CD4-positive, alpha-beta T cell treated with Interleukin-6 for 4 hours (primary cell): ENCODE measurements at regions not wholly inside any gene's neighbourhood (a gene's known extent, or its start where the extent isn't known, plus 50 kb on each side); places are given as distances from the start of the nearest gene placed in this dataset.
"Not testable (repeated sequence)": the region's sequence is repeated elsewhere in the genome, so short reads cannot be mapped to it uniquely, and the experiment has no call there.

Source experiments
- DNase-seq: peaks from one replicate; pipeline ENCODE4 v3.0.0-alpha.2; 2020; ENCODE audit warnings: mixed read lengths

DNA sequence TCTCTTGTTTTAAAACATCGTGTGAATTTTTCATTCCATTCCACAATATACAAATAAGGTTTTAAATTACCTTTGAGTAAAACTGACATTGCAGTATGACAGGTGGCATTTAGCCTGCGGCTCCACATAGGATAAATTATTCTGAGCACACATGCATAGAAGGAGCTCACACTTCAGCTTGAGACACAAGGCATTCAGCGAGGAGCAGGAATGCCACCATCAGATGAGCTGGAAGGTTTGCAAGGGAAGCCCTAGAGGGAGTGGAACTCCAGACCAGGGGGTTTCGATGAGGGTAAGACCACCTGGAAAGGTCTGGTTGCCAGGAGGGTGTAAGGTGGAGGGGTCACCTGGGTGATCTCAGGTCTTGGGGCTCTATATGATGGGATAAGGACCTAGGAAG lies 259.0 kb upstream of the ADRA1B start:
- no peak for DNase-seq

- DNase-seq: no peak
These were observed 258.5 kb upstream of the ADRA1B start for GRCh38 chr5:159657771-159658170.

- no peak for DNase-seq
These were observed 257.9 kb upstream of the ADRA1B start for GRCh38 chr5:159658266-159658925.

DNA sequence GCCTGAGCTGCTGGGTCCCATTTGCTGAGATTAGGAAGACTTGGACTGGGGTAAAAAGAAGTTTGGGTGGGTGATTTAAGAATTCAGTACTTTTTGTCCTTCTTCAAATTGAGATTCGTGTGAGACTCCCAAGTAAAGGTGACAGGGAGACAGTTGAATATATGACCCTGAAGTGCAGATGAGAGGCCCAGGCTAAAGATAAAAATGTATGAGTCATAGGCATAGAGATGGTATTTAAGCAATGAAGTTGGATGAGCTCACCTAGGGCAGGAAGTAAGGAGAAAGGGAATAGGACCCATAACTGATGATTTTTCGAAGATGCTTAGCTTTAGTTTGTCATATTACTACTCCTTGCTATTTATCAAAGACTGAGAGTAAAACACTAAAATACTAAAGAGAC lies 255.9 kb upstream of the ADRA1B start:
- no peak for DNase-seq

GRCh38 chr5:159663986-159664385 lies 252.3 kb upstream of the ADRA1B start:
- no peak for DNase-seq

DNA sequence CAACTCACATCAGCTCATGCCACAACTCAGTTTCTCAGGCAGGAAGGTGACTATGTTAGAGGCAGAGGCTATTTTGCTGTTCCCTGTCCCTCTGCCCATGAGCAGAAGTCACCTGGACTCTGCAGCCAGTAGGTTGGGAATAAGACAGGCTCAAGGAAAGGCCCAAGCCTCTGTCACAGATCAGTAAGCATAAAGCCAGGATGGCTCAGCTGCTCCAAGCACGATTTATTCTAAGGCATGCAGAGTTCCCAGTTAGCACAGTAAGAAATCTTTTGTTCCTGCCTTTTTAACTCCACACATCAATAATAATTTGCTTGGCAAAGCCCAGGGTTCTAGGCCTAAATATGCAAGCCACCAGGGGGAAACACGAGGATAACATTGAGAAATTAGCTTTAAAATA lies 249.0 kb upstream of the ADRA1B start:
- DNase-seq: no peak

DNA sequence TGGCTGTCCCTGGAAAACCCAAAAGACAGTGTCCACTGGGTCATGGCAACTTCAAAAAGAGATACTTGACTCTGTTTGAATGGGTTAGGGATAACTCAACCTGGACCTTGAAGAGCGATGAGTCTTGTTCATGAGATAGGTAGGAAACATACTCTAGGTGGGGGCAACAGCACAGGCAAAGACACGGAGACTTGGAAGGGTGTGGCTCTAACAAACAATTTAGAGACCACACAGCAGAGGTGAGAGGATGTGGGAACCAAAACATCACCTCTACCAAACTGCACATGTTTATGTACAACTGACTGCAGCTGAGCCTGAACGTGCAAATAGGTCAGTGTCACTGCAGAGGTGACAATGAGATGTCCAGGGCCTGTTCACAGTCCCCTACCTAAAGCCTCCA lies 247.7 kb upstream of the ADRA1B start:
- no peak for DNase-seq

GRCh38 chr5:159669559-159669958 lies 246.7 kb upstream of the ADRA1B start:
- no peak for DNase-seq

DNA sequence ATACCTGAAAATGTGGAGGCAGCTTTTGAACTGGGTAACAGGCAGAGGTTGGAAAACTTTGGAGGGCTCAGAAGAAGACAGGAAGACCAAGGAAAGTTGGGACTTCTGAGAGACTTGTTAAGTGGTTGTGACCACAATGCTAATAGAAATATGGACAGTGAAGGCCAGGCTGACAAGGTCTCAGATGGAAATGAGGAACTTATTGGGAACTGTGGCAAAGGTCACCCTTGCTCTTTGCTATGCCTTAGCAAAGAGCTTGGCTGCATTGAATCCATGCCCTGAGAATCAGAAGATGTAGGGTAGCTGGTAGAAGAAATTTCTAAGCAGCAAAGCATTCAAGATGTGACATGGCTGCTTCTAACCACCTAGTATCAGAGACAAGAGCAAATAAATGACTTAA lies 244.4 kb upstream of the ADRA1B start:
- no peak for DNase-seq

DNA sequence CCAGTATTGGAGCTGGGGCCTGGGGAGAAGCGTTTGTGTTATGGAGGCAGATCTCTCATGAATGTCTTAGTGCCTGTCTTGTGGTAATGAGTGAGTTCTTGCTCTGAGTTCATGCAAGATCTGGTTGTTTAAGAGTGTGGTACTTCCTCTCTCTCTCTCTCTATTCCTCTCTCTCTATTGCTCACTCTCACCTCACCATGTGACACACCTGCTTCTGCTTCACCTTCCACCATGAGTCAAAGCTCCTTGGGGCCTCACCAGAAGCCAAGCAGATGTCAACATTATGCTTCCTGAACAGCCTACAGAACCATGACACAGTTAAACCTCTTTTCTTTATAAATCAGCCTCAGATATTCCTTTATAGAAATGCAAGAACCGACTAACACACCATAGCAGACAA lies 242.7 kb upstream of the ADRA1B start:
- DNase-seq: no peak

DNA sequence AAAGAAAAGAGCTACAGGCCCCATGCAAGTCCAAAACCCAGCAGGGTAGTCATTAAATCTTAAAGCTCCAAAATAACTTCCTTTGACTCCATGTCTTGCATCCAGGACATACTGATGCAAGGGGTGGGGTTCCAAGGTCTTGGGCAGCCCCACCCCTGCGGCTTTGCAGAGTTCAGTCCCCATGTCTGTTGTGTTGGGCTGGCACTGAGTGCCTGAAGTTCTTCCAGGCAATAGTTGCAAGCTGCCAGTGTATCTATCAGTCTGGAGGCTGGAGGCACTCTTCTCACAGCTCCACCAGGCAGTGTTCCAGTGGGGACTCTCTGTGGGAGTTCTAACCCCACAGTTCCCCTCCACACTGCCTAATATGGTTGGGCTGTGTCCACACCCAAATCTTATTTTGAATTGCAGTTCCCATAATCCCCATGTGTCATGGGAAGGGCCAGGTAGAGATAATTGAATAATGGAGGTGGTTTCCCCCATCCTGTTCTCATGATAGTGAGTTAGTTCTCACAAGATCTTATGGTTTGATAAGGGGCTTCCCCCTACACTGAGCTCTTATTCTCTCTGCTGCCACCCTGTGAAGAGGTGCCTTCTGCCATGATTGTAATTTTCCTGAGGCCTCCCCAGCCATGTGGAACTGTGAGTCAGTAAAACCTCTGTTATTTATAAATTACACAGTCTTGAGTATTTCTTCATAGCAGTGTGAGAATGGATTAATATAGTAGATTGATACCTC lies 237.5 kb upstream of the ADRA1B start:
- DNase-seq: no peak

DNA sequence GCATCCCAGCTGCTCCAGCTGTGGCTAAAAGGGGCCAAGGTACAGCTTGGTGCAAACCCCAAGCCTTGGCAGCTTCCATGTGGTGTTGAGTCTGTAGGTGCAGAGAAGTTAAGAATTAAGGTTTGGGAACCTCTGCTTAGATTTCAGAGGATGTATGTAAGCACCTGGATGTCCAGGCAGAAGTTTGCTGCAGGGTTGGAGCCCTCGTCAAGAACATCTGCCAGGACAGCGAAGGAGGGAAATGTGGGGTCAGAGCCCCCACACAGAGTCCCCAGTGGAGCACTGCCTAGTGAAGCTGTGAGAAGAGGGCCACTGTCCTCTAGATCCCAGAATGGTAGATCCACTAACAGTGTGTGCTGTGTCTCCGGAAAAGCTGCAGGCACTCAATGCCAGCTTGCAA lies 236.2 kb upstream of the ADRA1B start:
- no peak for DNase-seq

DNA sequence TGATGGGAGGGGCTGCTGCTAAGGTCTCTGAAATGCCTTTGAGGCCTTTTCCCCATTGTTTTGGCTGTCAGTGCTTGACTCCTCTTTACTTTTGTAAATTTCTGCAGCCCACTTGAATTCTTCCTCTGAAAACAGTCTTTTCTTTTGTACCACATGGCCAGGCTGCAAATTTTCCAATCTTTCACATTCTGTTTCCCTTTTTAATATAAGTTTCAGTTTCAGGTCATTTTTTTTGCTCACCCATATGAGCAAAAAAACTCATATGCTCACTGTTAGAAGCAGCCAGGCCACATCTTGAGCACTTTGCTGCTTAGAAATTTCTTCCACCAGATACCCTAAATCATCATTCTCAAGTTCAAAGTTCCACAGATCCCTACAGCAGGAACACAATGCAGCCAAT lies 234.6 kb upstream of the ADRA1B start:
- DNase-seq: no peak

GRCh38 chr5:159682623-159683022 lies 233.7 kb upstream of the ADRA1B start:
- no peak for DNase-seq

GRCh38 chr5:159687892-159688291 lies 228.4 kb upstream of the ADRA1B start:
- DNase-seq: not testable (repeated sequence)

GRCh38 chr5:159695741-159696294 lies 220.5 kb upstream of the ADRA1B start:
- DNase-seq: no peak

DNA sequence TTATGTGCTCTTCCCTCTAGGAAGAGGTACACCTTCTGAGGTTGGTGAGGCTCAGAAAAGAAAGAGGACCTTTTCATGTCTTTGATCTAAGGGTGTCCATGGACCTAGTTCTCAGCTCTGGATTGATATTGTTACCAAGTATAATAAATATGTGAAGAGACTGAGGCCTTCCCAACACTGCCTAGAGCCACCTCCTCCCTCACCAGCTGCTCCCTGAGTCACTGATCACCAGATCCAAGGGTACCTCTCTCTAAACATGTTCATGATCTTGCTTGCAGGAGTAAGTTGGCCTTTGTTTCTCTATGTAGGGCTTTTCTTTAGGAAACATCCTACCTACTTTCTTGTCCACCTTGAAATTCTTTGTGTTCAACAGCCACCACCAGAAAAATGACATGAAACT lies 218.8 kb upstream of the ADRA1B start:
- DNase-seq: no peak

- DNase-seq: no peak
These were observed 218.0 kb upstream of the ADRA1B start for GRCh38 chr5:159698322-159698721.

DNA sequence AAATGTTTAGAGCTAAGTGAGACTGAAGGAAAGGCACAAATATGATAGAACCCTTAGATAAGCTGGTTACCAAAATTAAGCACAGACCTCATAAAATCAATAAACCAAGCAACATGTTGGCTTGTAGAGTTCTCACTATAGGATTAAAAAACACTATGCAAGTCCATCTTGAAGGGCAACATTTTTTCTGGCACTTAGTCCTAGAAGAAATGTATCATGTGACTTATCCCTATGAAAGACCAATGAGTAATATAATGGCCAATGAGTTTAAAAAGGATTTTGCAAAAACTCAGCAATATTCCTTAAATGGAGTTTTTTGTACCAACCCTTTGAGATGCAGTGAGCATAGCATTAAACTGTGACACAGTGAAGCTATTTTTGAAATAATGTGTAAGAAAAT lies 216.3 kb upstream of the ADRA1B start:
- no peak for DNase-seq

DNA sequence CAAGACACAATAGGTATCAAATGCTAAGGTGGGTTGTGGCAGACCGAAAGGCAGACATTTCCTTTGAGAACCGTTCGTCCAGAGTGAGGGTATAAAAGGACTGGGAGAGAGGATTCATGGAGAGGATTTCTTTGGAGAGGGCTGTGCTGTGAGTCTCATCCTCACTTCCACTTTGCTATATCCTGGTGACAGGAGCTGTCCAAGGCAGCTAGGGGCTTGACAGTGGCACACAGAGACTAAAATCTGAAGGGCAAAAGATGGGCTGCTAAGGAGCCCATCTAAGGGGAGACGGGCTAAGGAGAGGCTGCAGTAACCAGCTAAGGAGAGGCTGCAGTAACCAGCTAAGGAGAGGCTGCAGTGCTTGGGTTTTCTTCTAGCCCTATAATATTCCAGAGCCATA lies 214.0 kb upstream of the ADRA1B start:
- no peak for DNase-seq

DNA sequence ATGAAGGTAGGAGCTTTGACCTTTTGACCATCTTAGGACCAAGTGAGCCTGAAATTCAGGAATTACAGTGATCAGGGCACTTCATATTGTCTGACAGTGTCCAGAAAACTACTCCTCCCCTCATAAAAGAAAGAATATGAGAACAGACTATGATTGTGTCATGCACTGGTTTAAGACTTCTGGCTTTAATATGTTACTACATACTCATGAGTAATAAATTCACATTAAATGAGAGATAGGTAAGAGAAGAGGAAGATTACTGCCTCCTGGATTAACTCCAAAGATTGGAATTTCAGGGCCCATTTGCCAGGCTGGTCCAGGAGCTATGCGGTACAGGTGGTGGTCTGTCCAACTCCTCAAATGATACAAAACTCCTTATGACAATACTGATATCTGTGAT lies 213.5 kb upstream of the ADRA1B start:
- DNase-seq: no peak

DNA sequence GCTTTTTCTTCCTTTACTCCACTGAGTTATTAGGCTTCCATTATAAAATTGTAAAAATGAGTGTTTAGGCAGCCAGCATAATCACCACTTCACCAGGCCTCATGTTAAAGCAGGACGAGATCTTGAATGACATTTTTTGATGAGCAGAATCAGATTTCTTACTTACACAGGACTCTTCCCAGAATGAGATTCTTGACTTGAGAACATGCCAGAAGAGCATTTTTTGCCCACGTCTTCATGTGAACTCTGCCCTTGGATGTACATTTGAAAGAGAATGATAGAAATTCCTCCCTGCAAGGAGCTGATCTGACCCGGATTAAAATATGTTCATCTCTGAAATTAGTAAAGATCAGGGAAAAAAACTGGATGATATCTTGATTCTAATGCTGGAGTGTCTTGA lies 212.1 kb upstream of the ADRA1B start:
- DNase-seq: no peak

DNA sequence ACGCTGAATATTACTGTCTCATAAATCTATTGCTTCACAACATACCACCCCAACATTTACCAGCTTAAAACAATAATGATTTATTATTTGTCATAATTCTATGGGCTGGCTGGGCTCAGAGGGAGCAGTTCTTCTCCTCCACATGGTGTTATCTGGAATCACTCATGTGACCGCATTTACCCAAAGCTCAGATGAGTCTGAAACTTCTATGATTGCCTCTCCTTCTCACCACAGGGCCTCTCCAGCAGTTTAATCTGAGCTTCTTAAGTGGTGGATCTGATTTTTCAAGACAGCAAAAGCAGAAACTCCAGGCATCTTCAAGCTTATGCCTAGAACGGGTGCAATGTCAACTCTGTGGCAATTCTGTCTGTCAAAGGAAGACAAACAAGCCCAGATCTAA lies 210.3 kb upstream of the ADRA1B start:
- DNase-seq: no peak

GRCh38 chr5:159708090-159708489 lies 208.2 kb upstream of the ADRA1B start:
- no peak for DNase-seq

DNA sequence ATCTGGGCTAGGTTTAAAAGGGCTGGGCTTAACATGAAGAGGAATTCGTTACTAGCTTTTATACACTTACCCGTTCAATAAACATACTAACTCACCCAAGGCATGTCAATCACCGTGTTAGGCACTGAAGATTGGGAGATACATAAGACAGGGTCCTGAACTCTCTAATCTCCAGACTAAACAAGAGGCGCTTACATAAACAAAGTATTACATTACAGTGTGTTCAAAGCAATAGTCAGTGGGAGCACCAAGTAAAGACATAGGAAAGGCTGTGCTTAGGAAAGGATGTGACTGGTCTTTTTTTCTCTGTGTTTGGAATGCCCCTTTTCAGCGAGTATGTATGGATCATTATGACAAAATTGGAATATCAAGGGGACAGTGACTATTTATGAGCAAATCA lies 203.6 kb upstream of the ADRA1B start:
- no peak for DNase-seq
